ENCODE measurements at regions not wholly inside any gene's neighbourhood (a gene's known extent, or its start where the extent isn't known, plus 50 kb on each side); places are given as distances from the start of the nearest gene placed in this dataset.
A peak's percentile ranks its signal among the peaks of the same experiment; 100 is the strongest.
"Not testable (repeated sequence)": the region's sequence is repeated elsewhere in the genome, so short reads cannot be mapped to it uniquely, and the experiment has no call there.

- ChIA-PET CTCF (ENCODE audit: partially characterized antibody) (no interaction called here), POLR2A (ENCODE audit: partially characterized antibody) (no interaction called here)
- Mint-ChIP-seq H3K9me3 (peaks cover 0 to 10% (median 2%) of the 10 kb centered on the region in 8 donors), H3K27me3 (peaks cover 0 to 2% of the 10 kb centered on the region in 2 donors), H3K4me3 (no peak overlapping the region), H3K4me1 (peaks cover 0 to 2% (median 0%) of the 10 kb centered on the region in 4 donors), H3K36me3 (no peaks in the 10 kb centered on the region), H3K27ac (no peak overlapping the region)
- no peaks in the 10 kb centered on the region for H3K4me1 ChIP-seq (ENCODE audit: insufficient read depth, low read length)
- intact Hi-C loops (cut with micrococcal nuclease) = no loop called here
- H3K4me3 ChIP-seq (ENCODE audit: low read length in 2 of 2) = no peak overlapping the region
- no peak for DNase-seq
- no peaks in the 10 kb centered on the region for H3K36me3 ChIP-seq (ENCODE audit: insufficient read depth, low read length)
- H3K27me3 ChIP-seq (ENCODE audit: insufficient read depth, low read length) = no peaks in the 10 kb centered on the region
- H3K27ac ChIP-seq (ENCODE audit: low read depth, low read length) = no peak overlapping the region
- H3K9me3 ChIP-seq (ENCODE audit: control insufficient read depth in 1 of 2, low read length in 2 of 2) = no peaks in the 10 kb centered on the region
Measured at GRCh38 chr6:10174761-10175160, 240.1 kb downstream of the TFAP2A start.

- peaks cover 0 to 10% (median 2%) of the 10 kb centered on the region in 8 donors for H3K9me3 Mint-ChIP-seq
- Histone ChIP-seq H3K4me3 (ENCODE audit: low read length in 2 of 2) (no peak overlapping the region), H3K27ac (ENCODE audit: low read depth, low read length) (no peak overlapping the region), H3K27me3 (ENCODE audit: insufficient read depth, low read length) (no peaks in the 10 kb centered on the region), H3K4me1 (ENCODE audit: insufficient read depth, low read length) (no peaks in the 10 kb centered on the region), H3K36me3 (ENCODE audit: insufficient read depth, low read length) (no peaks in the 10 kb centered on the region), H3K9me3 (ENCODE audit: control insufficient read depth in 1 of 2, low read length in 2 of 2) (no peaks in the 10 kb centered on the region)
- intact Hi-C loops (cut with micrococcal nuclease) = no loop called here
- no peaks in the 10 kb centered on the region for H3K36me3 Mint-ChIP-seq
- H3K27ac Mint-ChIP-seq = no peak overlapping the region
- CTCF ChIA-PET (ENCODE audit: partially characterized antibody) = interaction anchor here (1.3 kb wide), 1 partner anchor 11 kb away, joined by 3 read pairs; no protein-coding TSS in a partner anchor
- H3K4me3 Mint-ChIP-seq = no peak overlapping the region
- H3K4me1 Mint-ChIP-seq = peaks cover 0 to 2% (median 0%) of the 10 kb centered on the region in 4 donors
- DNase-seq = no peak
- POLR2A ChIA-PET (ENCODE audit: partially characterized antibody) = no interaction called here
- peaks cover 0 to 2% of the 10 kb centered on the region in 2 donors for H3K27me3 Mint-ChIP-seq
Measured at GRCh38 chr6:10174056-10174455, 240.8 kb downstream of the TFAP2A start.

GRCh38 chr6:10171706-10172105, 243.2 kb downstream of the TFAP2A start:
- H3K27ac ChIP-seq (ENCODE audit: low read depth, low read length); H3K27me3 ChIP-seq (ENCODE audit: insufficient read depth, low read length); H3K4me1 ChIP-seq (ENCODE audit: insufficient read depth, low read length); POLR2A ChIA-PET (ENCODE audit: partially characterized antibody); H3K36me3 ChIP-seq (ENCODE audit: insufficient read depth, low read length); H3K27ac Mint-ChIP-seq; H3K4me1 Mint-ChIP-seq; H3K9me3 Mint-ChIP-seq; intact Hi-C loops (cut with micrococcal nuclease); DNase-seq; H3K4me3 Mint-ChIP-seq; H3K4me3 ChIP-seq (ENCODE audit: low read length in 2 of 2); H3K9me3 ChIP-seq (ENCODE audit: control insufficient read depth in 1 of 2, low read length in 2 of 2); H3K36me3 Mint-ChIP-seq; H3K27me3 Mint-ChIP-seq; CTCF ChIA-PET (ENCODE audit: partially characterized antibody): not testable (repeated sequence)

- Histone ChIP-seq H3K4me1 (ENCODE audit: insufficient read depth, low read length) (no peaks in the 10 kb centered on the region), H3K9me3 (ENCODE audit: control insufficient read depth in 1 of 2, low read length in 2 of 2) (no peaks in the 10 kb centered on the region), H3K27me3 (ENCODE audit: insufficient read depth, low read length) (no peaks in the 10 kb centered on the region), H3K4me3 (ENCODE audit: low read length in 2 of 2) (no peak overlapping the region), H3K27ac (ENCODE audit: low read depth, low read length) (no peak overlapping the region), H3K36me3 (ENCODE audit: insufficient read depth, low read length) (no peaks in the 10 kb centered on the region)
- H3K9me3 Mint-ChIP-seq = peaks cover 0 to 10% (median 4%) of the 10 kb centered on the region in 8 donors
- no peak overlapping the region for H3K4me3 Mint-ChIP-seq
- DNase-seq = no peak
- no peaks in the 10 kb centered on the region for H3K36me3 Mint-ChIP-seq
- peaks cover 0 to 2% (median 0%) of the 10 kb centered on the region in 4 donors for H3K4me1 Mint-ChIP-seq
- H3K27me3 Mint-ChIP-seq = peaks cover 0 to 2% of the 10 kb centered on the region in 2 donors
- intact Hi-C loops (cut with micrococcal nuclease) = no loop called here
- ChIA-PET POLR2A (ENCODE audit: partially characterized antibody) (no interaction called here), CTCF (ENCODE audit: partially characterized antibody) (no interaction called here)
- H3K27ac Mint-ChIP-seq = no peak overlapping the region
Measured at GRCh38 chr6:10170816-10171215, 244.1 kb downstream of the TFAP2A start.

GRCh38 chr6:10166031-10166430, 248.8 kb downstream of the TFAP2A start:
- Mint-ChIP-seq H3K27me3 (peaks cover 0 to under 1% of the 10 kb centered on the region in 2 donors), H3K27ac (no peak overlapping the region), H3K36me3 (no peaks in the 10 kb centered on the region), H3K9me3 (peaks cover 0 to 7% (median 2%) of the 10 kb centered on the region in 8 donors), H3K4me1 (no peaks in the 10 kb centered on the region), H3K4me3 (peak overlapping the region in 1 of 8 donors; percentile 37)
- Histone ChIP-seq H3K27ac (ENCODE audit: low read depth, low read length) (no peak overlapping the region), H3K27me3 (ENCODE audit: insufficient read depth, low read length) (no peaks in the 10 kb centered on the region), H3K9me3 (ENCODE audit: control insufficient read depth in 1 of 2, low read length in 2 of 2) (no peaks in the 10 kb centered on the region), H3K36me3 (ENCODE audit: insufficient read depth, low read length) (no peaks in the 10 kb centered on the region), H3K4me3 (ENCODE audit: low read length in 2 of 2) (no peak overlapping the region), H3K4me1 (ENCODE audit: insufficient read depth, low read length) (no peaks in the 10 kb centered on the region)
- ChIA-PET POLR2A (ENCODE audit: partially characterized antibody) (no interaction called here), CTCF (ENCODE audit: partially characterized antibody) (no interaction called here)
- intact Hi-C loops (cut with micrococcal nuclease) = no loop called here
- no peak for DNase-seq

GRCh38 chr6:10163203-10163962, 251.5 kb downstream of the TFAP2A start:
- POLR2A ChIA-PET (ENCODE audit: partially characterized antibody) = no interaction called here
- Histone ChIP-seq H3K9me3 (ENCODE audit: control insufficient read depth in 1 of 2, low read length in 2 of 2) (no peaks in the 10 kb centered on the region), H3K4me1 (ENCODE audit: insufficient read depth, low read length) (no peaks in the 10 kb centered on the region), H3K4me3 (ENCODE audit: low read length in 2 of 2) (no peak overlapping the region), H3K27me3 (ENCODE audit: insufficient read depth, low read length) (no peaks in the 10 kb centered on the region), H3K27ac (ENCODE audit: low read depth, low read length) (no peak overlapping the region), H3K36me3 (ENCODE audit: insufficient read depth, low read length) (no peaks in the 10 kb centered on the region)
- Mint-ChIP-seq H3K36me3 (no peaks in the 10 kb centered on the region), H3K4me3 (no peak overlapping the region), H3K27ac (no peak overlapping the region), H3K4me1 (no peaks in the 10 kb centered on the region), H3K27me3 (no peaks in the 10 kb centered on the region), H3K9me3 (peaks cover 0 to 4% (median 1%) of the 10 kb centered on the region in 8 donors)
- intact Hi-C loops (cut with micrococcal nuclease) = no loop called here
- CTCF ChIA-PET (ENCODE audit: partially characterized antibody) = interaction anchor here (1.3 kb wide), 1 partner anchor 10 kb away, joined by 3 read pairs; no protein-coding TSS in a partner anchor
- DNase-seq = no peak

GRCh38 chr6:10156875-10157274, 258.0 kb downstream of the TFAP2A start:
- intact Hi-C loops (cut with micrococcal nuclease) = no loop called here
- no peak for DNase-seq
- Mint-ChIP-seq H3K27me3 (no peaks in the 10 kb centered on the region), H3K4me1 (no peaks in the 10 kb centered on the region), H3K4me3 (no peak overlapping the region), H3K27ac (no peak overlapping the region), H3K36me3 (no peaks in the 10 kb centered on the region), H3K9me3 (peaks cover 0 to 13% (median 6%) of the 10 kb centered on the region in 8 donors)
- POLR2A ChIA-PET (ENCODE audit: partially characterized antibody) = no interaction called here
- CTCF ChIA-PET (ENCODE audit: partially characterized antibody) = no interaction called here
- H3K36me3 ChIP-seq (ENCODE audit: insufficient read depth, low read length) = no peaks in the 10 kb centered on the region
- H3K27ac ChIP-seq (ENCODE audit: low read depth, low read length) = no peak overlapping the region
- no peaks in the 10 kb centered on the region for H3K9me3 ChIP-seq (ENCODE audit: control insufficient read depth in 1 of 2, low read length in 2 of 2)
- no peaks in the 10 kb centered on the region for H3K4me1 ChIP-seq (ENCODE audit: insufficient read depth, low read length)
- H3K4me3 ChIP-seq (ENCODE audit: low read length in 2 of 2) = no peak overlapping the region
- H3K27me3 ChIP-seq (ENCODE audit: insufficient read depth, low read length) = no peaks in the 10 kb centered on the region
